MM.1S (cell line): ENCODE measurements at regions not wholly inside any gene's neighbourhood (a gene's known extent, or its start where the extent isn't known, plus 50 kb on each side); places are given as distances from the start of the nearest gene placed in this dataset.

ENCODE experiments used
- DNase-seq: peaks from one replicate; pipeline ENCODE4 v3.0.0-alpha.2; 2015
- H2AFZ ChIP-seq: fragments of 300-600 bp; sonication (generic); 2 replicates; pipeline ENCODE4 v1.6.0; 2016; ENCODE audit warnings: antibody characterized with exemption, low read length
- H3F3A ChIP-seq: fragments of 300-600 bp; sonication (generic); 2 replicates; pipeline ENCODE4 v1.6.1; 2016; ENCODE audit warnings: mild to moderate bottlenecking, antibody characterized with exemption, low read length, moderate library complexity, mixed read lengths; ENCODE audit not compliant: insufficient read depth
- H3K27ac ChIP-seq: fragments of 300-600 bp; sonication (generic); 2 replicates; pipeline ENCODE4 v1.5.1; 2016; ENCODE audit warnings: mild to moderate bottlenecking, low read length
- H3K27me3 ChIP-seq: fragments of 300-600 bp; sonication (generic); replicated peaks from 2 replicates; pipeline ENCODE4 v1.6.0; 2016; ENCODE audit warnings: low read length; ENCODE audit not compliant: insufficient read depth
- H3K36me3 ChIP-seq: fragments of 300-600 bp; sonication (generic); replicated peaks from 2 replicates; pipeline ENCODE4 v1.6.1; 2016; ENCODE audit warnings: mild to moderate bottlenecking, low read length, mixed read lengths; ENCODE audit not compliant: insufficient read depth
- H3K4me1 ChIP-seq: fragments of 300-600 bp; sonication (generic); 2 replicates; pipeline ENCODE4 v1.6.1; 2016; ENCODE audit warnings: low read length, mixed read lengths
- H3K4me2 ChIP-seq: fragments of 300-600 bp; sonication (generic); 2 replicates; pipeline ENCODE4 v1.6.0; 2016; ENCODE audit warnings: low read depth, low read length
- H3K4me3 ChIP-seq: fragments of 300-600 bp; sonication (generic); 2 replicates; pipeline ENCODE4 v1.5.1; 2016; ENCODE audit warnings: low read length, mixed read lengths
- H3K79me2 ChIP-seq: fragments of 300-600 bp; sonication (generic); 2 replicates; pipeline ENCODE4 v1.6.1; 2016; ENCODE audit warnings: mixed run types, low read length, mixed read lengths
- H3K9ac ChIP-seq: fragments of 300-600 bp; sonication (generic); 2 replicates; pipeline ENCODE4 v1.6.1; 2016; ENCODE audit warnings: low read length, mixed read lengths
- H3K9me2 ChIP-seq: fragments of 300-600 bp; sonication (generic); replicated peaks from 2 replicates; pipeline ENCODE4 v1.6.1; 2016; ENCODE audit warnings: mild to moderate bottlenecking, low read length, mixed read lengths; ENCODE audit not compliant: insufficient read depth
- H3K9me3 ChIP-seq: fragments of 300-600 bp; sonication (generic); replicated peaks from 2 replicates; pipeline ENCODE4 v1.6.1; 2016; ENCODE audit warnings: mild to moderate bottlenecking, low read length, mixed read lengths; ENCODE audit not compliant: insufficient read depth
- H4K20me1 ChIP-seq: fragments of 300-600 bp; sonication (generic); 2 replicates; pipeline ENCODE4 v1.6.1; 2016; ENCODE audit warnings: mild to moderate bottlenecking, low read length, moderate library complexity, mixed read lengths; ENCODE audit not compliant: insufficient read depth
- CTCF ChIP-seq: fragments of 300-600 bp; sonication (generic); IDR thresholded peaks from 2 replicates; pipeline ENCODE4 v1.5.1; 2016; ENCODE audit warnings: antibody characterized with exemption, low read length, mixed read lengths
- EZH2 ChIP-seq: fragments of 300-600 bp; sonication (generic); optimal IDR thresholded peaks from 2 replicates; pipeline ENCODE3; 2017; ENCODE audit warnings: low read depth, mild to moderate bottlenecking, antibody characterized with exemption, low read length, mixed read lengths
- EZH2phosphoT487 ChIP-seq: fragments of 300-600 bp; sonication (generic); IDR thresholded peaks from 2 replicates; pipeline ENCODE4 v1.6.1; 2018; ENCODE audit warnings: antibody characterized with exemption, low read length

GRCh38 chr3:31442755-31443154, 90.0 kb upstream of the STT3B start:
- no peaks in the 10 kb centered on the region for H4K20me1 ChIP-seq
- no peak overlapping the region for H3K4me2 ChIP-seq
- H3K36me3 ChIP-seq = no peaks in the 10 kb centered on the region
- H3K9ac ChIP-seq = no peak overlapping the region
- peaks cover under 1% of the 10 kb centered on the region; the same call in 1 of the 2 replicates for H3F3A ChIP-seq
- H3K4me3 ChIP-seq = no peak overlapping the region
- H3K4me1 ChIP-seq = peaks cover 64% of the 10 kb centered on the region
- no peak overlapping the region for H2AFZ ChIP-seq
- no peaks in the 10 kb centered on the region for H3K27me3 ChIP-seq
- no peaks in the 10 kb centered on the region for H3K9me3 ChIP-seq
- DNase-seq = no peak
- TF ChIP-seq EZH2 (no peak), EZH2phosphoT487 (no peak), CTCF (no peak)
- H3K79me2 ChIP-seq = no peaks in the 10 kb centered on the region
- H3K9me2 ChIP-seq = no peaks in the 10 kb centered on the region
- no peak overlapping the region for H3K27ac ChIP-seq

- no peak for TF ChIP-seq CTCF
- TF ChIP-seq EZH2phosphoT487 = no peak
- TF ChIP-seq EZH2 = no peak
- H2AFZ ChIP-seq = no peak overlapping the region
- H3K27me3 ChIP-seq = no peaks in the 10 kb centered on the region
- H3K4me1 ChIP-seq = peaks cover 71% of the 10 kb centered on the region
- H3K9me2 ChIP-seq = no peaks in the 10 kb centered on the region
- no peaks in the 10 kb centered on the region for H3K36me3 ChIP-seq
- peaks cover 17% of the 10 kb centered on the region for H3F3A ChIP-seq
- no peak overlapping the region for H3K4me3 ChIP-seq
- H3K79me2 ChIP-seq = no peaks in the 10 kb centered on the region
- H3K9ac ChIP-seq = no peak overlapping the region
- H3K4me2 ChIP-seq = no peak overlapping the region
- no peak for DNase-seq
- H3K9me3 ChIP-seq = no peaks in the 10 kb centered on the region
- no peak overlapping the region for H3K27ac ChIP-seq
- H4K20me1 ChIP-seq = no peaks in the 10 kb centered on the region
These were observed 88.2 kb upstream of the STT3B start for GRCh38 chr3:31444220-31445142.

GRCh38 chr3:31445701-31446100, 87.0 kb upstream of the STT3B start:
- TF ChIP-seq CTCF (no peak), EZH2 (no peak), EZH2phosphoT487 (no peak)
- H3K79me2 ChIP-seq = no peaks in the 10 kb centered on the region
- H3K9me3 ChIP-seq = no peaks in the 10 kb centered on the region
- H3K36me3 ChIP-seq = no peaks in the 10 kb centered on the region
- H3K4me2 ChIP-seq = no peak overlapping the region
- no peak overlapping the region for H2AFZ ChIP-seq
- H3K27me3 ChIP-seq = no peaks in the 10 kb centered on the region
- no peaks in the 10 kb centered on the region for H3K9me2 ChIP-seq
- H3F3A ChIP-seq = peaks cover 20% of the 10 kb centered on the region
- peaks cover 68% of the 10 kb centered on the region for H3K4me1 ChIP-seq
- no peak overlapping the region for H3K4me3 ChIP-seq
- no peak overlapping the region for H3K27ac ChIP-seq
- no peaks in the 10 kb centered on the region for H4K20me1 ChIP-seq
- no peak for DNase-seq
- H3K9ac ChIP-seq = no peak overlapping the region
